NT2/D1 (cell line): ENCODE measurements at regions not wholly inside any gene's neighbourhood (a gene's known extent, or its start where the extent isn't known, plus 50 kb on each side); places are given as distances from the start of the nearest gene placed in this dataset.

Experiments used
- DNase-seq: peaks from one replicate; pipeline ENCODE4 v3.0.0-alpha.2; 2011; ENCODE audit warnings: low read depth, low spot score
- H3K27me3 ChIP-seq: 2 replicates; pipeline ENCODE4 v1.6.0; 2011; ENCODE audit warnings: mild to moderate bottlenecking; ENCODE audit not compliant: insufficient read length, insufficient read depth
- H3K36me3 ChIP-seq: 2 replicates; pipeline ENCODE4 v1.6.1; 2011; ENCODE audit warnings: mild to moderate bottlenecking, low read length, mixed read lengths; ENCODE audit not compliant: insufficient read depth, insufficient read length
- H3K4me1 ChIP-seq: 2 replicates; pipeline ENCODE4 v1.5.1; 2011; ENCODE audit not compliant: insufficient read depth, insufficient read length
- H3K4me3 ChIP-seq: 2 replicates; pipeline ENCODE4 v1.5.1; 2011; ENCODE audit warnings: low read depth; ENCODE audit not compliant: insufficient read length
- H3K9ac ChIP-seq: 2 replicates; pipeline ENCODE4 v1.6.0; 2011; ENCODE audit warnings: low read depth; ENCODE audit not compliant: insufficient read length
- H3K9me3 ChIP-seq: 2 replicates; pipeline ENCODE4 v1.5.1; 2011; ENCODE audit warnings: mild to moderate bottlenecking, low read length; ENCODE audit not compliant: insufficient read depth
- SUZ12 ChIP-seq: IDR thresholded peaks from 2 replicates; pipeline ENCODE4 v1.6.1; 2011; ENCODE audit not compliant: insufficient read length, insufficient read depth; ENCODE audit errors: extremely low read depth
- YY1 ChIP-seq: IDR thresholded peaks from 2 replicates; pipeline ENCODE4 v1.6.1; 2011; ENCODE audit not compliant: insufficient read length, insufficient read depth
- ZNF274 ChIP-seq: IDR thresholded peaks from 2 replicates; pipeline ENCODE4 v1.6.1; 2011; ENCODE audit warnings: mild to moderate bottlenecking, low read depth, low read length

DNA sequence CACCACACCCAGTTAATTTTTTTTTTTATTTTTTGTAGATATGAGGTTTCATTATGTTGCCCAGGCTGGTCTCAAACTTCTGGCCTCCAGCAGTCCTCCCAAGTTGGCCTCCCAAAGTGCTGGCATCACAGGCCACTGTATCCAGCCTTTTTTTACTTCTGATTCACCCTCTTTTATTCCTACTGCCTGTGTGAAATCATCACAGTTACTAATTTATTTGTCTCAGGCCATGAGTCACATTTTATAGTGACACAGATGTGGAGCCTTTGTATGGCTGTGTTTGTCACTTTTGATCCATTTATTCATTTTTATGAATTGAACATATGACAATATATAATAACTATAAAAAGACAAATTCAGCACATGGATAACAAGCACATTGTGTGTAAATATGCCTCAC, 67.1 kb upstream of the SNX2 start:
- H3K4me3 ChIP-seq: no peak overlapping the region
- no peaks in the 10 kb centered on the region for H3K27me3 ChIP-seq
- no peaks in the 10 kb centered on the region for H3K4me1 ChIP-seq
- H3K36me3 ChIP-seq: no peaks in the 10 kb centered on the region
- TF ChIP-seq YY1: no peak
- TF ChIP-seq ZNF274: no peak
- TF ChIP-seq SUZ12: no peak
- H3K9ac ChIP-seq: no peak overlapping the region
- no peaks in the 10 kb centered on the region for H3K9me3 ChIP-seq
- DNase-seq: no peak

DNA sequence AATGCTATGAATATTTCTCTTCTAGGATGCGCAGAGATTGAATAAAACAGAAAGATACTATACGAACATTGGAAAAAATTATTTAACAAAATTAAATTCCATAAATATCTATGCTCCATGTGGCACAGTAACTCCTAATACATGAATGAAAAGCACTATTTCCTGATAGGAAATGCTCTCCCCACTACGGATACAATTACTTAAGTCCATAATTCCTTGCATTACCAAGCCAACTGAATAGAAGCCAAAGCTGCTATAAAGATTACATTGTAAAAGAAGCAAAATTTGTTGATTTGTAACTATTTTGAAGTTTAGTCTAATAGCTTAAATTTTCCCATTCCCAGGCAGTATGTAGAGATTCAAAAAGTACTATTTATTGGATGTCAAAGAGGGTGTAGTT, 61.8 kb upstream of the SNX2 start:
- H3K4me3 ChIP-seq: no peak overlapping the region
- DNase-seq: no peak
- no peaks in the 10 kb centered on the region for H3K4me1 ChIP-seq
- H3K9ac ChIP-seq: no peak overlapping the region
- H3K9me3 ChIP-seq: no peaks in the 10 kb centered on the region
- TF ChIP-seq YY1: no peak
- TF ChIP-seq ZNF274: no peak
- TF ChIP-seq SUZ12: no peak
- H3K36me3 ChIP-seq: no peaks in the 10 kb centered on the region
- no peaks in the 10 kb centered on the region for H3K27me3 ChIP-seq

DNA sequence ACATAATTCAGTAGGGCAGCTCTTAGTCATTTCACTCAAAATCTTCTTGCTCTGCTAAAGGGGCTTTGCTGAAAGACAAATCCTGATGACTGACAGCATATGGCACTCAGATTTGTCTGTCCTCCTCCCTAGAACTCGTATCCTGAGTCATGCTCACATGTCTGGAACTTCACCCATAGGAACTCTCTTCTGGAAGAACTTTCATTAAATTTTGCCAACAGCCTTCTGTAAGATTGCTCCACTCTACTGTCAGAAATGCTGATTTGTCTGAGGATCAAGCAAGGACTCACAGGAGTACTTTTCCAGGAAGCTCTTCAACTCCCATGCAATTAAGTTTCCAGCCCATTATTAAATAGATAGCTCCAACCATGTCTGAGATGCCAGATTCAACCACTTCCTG, 59.8 kb upstream of the SNX2 start:
- DNase-seq: no peak
- TF ChIP-seq SUZ12 (no peak), YY1 (no peak), ZNF274 (no peak)
- Histone ChIP-seq H3K4me1 (no peaks in the 10 kb centered on the region), H3K4me3 (no peak overlapping the region), H3K27me3 (no peaks in the 10 kb centered on the region), H3K36me3 (no peaks in the 10 kb centered on the region), H3K9ac (no peak overlapping the region), H3K9me3 (no peaks in the 10 kb centered on the region)

DNA sequence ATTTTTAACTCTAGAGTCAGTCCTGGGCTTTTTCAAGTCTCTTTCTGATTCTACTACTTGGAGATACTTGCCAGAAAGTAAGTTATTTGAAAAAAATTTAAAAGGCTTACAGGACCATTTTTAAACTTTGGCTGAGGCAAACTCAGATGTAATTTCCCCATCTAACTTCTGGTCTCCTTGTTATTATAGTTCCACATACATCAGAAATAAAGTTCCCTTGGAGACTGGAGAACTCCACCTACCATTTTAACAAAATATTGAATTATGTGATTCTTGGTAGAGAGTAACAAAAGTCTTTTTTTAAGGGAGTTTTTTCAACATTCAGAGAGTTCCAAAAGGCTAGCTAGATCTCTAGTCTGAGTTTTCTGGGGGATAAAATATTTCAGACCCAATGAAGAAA, 56.3 kb upstream of the SNX2 start:
- TF ChIP-seq YY1 (no peak), ZNF274 (no peak), SUZ12 (no peak)
- Histone ChIP-seq H3K4me3 (no peak overlapping the region), H3K27me3 (no peaks in the 10 kb centered on the region), H3K9me3 (no peaks in the 10 kb centered on the region), H3K4me1 (no peaks in the 10 kb centered on the region), H3K36me3 (no peaks in the 10 kb centered on the region), H3K9ac (no peak overlapping the region)
- DNase-seq: no peak

DNA sequence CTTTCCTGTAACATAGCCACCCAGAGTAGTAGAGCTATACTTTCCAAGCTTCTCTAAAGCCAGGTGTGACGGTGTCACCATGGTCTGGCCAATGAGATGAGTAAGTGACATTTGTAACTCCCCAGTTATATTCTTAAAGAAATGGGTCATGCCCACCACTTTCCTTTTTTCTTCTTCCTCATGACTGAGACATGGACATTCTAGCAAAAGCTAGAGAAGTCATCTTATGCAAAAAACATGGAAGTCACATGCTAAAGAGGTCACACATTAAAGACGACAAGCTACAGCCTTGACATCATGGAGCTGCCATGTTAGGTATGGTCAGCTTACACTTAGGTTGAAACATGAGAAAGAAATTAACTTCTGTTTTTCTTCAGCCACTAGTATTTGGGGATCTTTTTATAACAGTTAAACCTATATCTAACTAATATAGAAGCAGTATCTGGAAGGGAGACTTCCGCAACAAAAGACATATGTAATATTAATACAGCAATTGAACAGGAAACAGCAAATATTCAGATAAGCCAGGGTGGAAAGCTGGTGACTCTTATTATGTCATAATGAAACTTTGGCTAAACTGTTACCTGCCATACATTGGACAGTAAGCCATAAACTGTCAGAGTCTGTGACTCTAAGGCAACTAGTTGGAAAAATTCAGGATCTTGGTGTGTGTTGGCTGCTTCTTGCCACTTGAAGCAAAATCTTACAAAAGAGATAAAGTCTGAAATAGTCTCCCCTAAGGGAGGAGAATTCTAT, 54.7 kb upstream of the SNX2 start:
- DNase-seq: no peak
- Histone ChIP-seq H3K27me3 (no peaks in the 10 kb centered on the region), H3K4me3 (no peak overlapping the region), H3K36me3 (no peaks in the 10 kb centered on the region), H3K9me3 (no peaks in the 10 kb centered on the region), H3K9ac (no peak overlapping the region), H3K4me1 (no peaks in the 10 kb centered on the region)
- TF ChIP-seq SUZ12: no peak
- TF ChIP-seq ZNF274: no peak
- TF ChIP-seq YY1: no peak

DNA sequence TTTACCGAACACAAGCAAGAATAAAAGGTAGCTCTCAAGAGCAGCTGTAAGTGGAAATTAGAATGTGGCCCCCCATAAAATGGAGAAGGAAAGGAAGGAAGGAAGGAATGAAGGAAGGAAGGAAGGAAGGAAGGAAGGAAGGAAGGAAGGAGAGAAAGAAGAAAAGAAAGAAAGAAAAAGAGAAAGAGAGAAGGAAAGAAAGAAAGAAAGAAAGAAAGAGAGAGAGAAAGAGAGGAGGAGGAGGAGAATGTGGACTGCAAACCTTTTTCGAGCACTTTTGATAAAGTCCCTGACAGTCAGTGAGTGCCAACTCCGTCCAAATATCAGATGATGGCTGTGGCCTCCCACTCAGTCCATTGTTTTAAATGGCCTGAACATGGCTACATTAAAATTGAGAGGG, 53.8 kb upstream of the SNX2 start:
- Histone ChIP-seq H3K9me3 (no peaks in the 10 kb centered on the region), H3K4me3 (no peak overlapping the region), H3K9ac (no peak overlapping the region), H3K27me3 (no peaks in the 10 kb centered on the region), H3K36me3 (no peaks in the 10 kb centered on the region), H3K4me1 (no peaks in the 10 kb centered on the region)
- no peak for TF ChIP-seq ZNF274
- TF ChIP-seq YY1: no peak
- no peak for TF ChIP-seq SUZ12
- DNase-seq: no peak

DNA sequence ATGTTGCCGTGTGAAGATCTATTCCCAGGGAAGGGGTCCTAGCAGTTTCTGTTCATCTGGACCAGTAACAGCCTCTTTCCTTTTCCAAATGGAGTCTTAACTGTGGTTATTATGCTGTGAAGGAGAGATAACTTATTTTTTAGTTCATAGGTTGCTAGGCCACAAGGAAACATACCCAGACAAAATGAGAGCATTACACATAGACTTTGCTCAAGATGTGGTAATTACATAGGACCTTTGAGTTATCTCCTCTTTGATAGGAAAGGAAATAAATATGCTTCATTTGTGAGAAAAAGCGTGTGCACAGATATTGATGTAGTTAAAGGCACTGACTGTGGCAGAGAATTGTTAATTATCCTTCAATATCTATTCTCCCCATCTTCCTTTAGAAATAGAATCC, 52.5 kb upstream of the SNX2 start:
- no peaks in the 10 kb centered on the region for H3K36me3 ChIP-seq
- H3K4me3 ChIP-seq: no peak overlapping the region
- DNase-seq: no peak
- TF ChIP-seq ZNF274 (no peak), SUZ12 (no peak), YY1 (no peak)
- no peaks in the 10 kb centered on the region for H3K27me3 ChIP-seq
- H3K9me3 ChIP-seq: no peaks in the 10 kb centered on the region
- no peak overlapping the region for H3K9ac ChIP-seq
- H3K4me1 ChIP-seq: no peaks in the 10 kb centered on the region
